ENCODE measurements at regions not wholly inside any gene's neighbourhood (a gene's known extent, or its start where the extent isn't known, plus 50 kb on each side); places are given as distances from the start of the nearest gene placed in this dataset.

DNA sequence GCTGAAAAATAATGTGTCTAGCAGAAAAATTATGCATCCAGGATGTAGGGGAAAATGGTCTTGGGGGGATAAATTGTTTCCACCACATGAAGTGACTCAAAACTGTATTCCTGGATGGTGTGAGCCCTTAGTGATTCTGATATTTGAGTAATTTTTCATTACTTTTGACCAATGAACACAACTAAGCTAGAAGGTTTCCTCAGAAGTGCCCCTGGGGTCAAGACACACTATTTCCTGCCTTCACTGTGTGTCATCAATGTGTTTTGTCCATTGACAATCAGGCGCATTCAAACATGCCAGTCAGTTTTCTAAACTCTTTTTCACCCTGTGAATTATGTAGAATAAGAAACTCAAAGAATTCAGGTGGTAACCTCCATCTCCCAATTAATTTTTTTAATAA, 130.5 kb upstream of the REG3G start:
- H3K27ac ChIP-seq, result no peak overlapping the region
- WGBS, 2 donors, result 73 to 84% methylated on average over 1 of the region's 1 CpG
- no peak for TF ChIP-seq CTCF (IDR thresholded peaks at IDR 0.05)
- no peaks in the 10 kb centered on the region for H3K9me3 ChIP-seq
- H3K27me3 ChIP-seq, result no peaks in the 10 kb centered on the region
- DNase-seq (no peak), ATAC-seq (no peak)
- no peak overlapping the region for H3K4me3 ChIP-seq
- intact Hi-C loops (cut with DNase I), result no loop called here
- H3K36me3 ChIP-seq, result no peaks in the 10 kb centered on the region
- no peaks in the 10 kb centered on the region for H3K4me1 ChIP-seq

- H3K9me3 ChIP-seq, result no peaks in the 10 kb centered on the region
- no peaks in the 10 kb centered on the region for H3K4me1 ChIP-seq
- no peak for TF ChIP-seq CTCF (IDR thresholded peaks at IDR 0.05)
- no peak overlapping the region for H3K27ac ChIP-seq
- intact Hi-C loops (cut with DNase I), result no loop called here
- H3K4me3 ChIP-seq, result no peak overlapping the region
- DNase-seq (no peak), ATAC-seq (no peak)
- no peaks in the 10 kb centered on the region for H3K36me3 ChIP-seq
- H3K27me3 ChIP-seq, result no peaks in the 10 kb centered on the region
- 59 to 60% methylated on average over 3 of the region's 3 CpGs for WGBS, 2 donors
Measured at GRCh38 chr2:78896536-78896935, 129.0 kb upstream of the REG3G start.

DNA sequence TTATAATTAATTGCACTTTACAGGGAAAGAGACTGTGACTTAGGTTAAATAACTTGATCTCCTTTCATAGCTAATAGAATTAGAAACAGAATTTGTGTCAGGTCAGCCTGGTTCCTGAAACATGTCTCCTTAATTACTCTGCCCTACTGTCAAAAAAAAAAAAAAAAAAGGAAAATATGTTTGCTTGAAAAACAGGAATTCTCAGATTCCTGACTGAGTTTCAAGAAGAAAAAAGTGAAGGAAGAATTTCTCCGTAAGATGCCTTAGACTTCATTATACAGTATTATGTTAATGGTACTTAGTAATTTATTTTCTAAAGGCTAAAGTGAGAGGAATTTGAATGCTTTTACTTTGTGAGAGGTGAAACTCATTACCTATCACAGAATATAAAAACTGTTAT, 118.4 kb upstream of the REG3G start:
- H3K9me3 ChIP-seq, result no peaks in the 10 kb centered on the region
- no peaks in the 10 kb centered on the region for H3K4me1 ChIP-seq
- ATAC-seq, result no peak
- no peak overlapping the region for H3K4me3 ChIP-seq
- H3K27me3 ChIP-seq, result no peaks in the 10 kb centered on the region
- no peak for TF ChIP-seq CTCF (IDR thresholded peaks at IDR 0.05)
- H3K27ac ChIP-seq, result no peak overlapping the region
- intact Hi-C loops (cut with DNase I), result no loop called here
- no peak for DNase-seq
- H3K36me3 ChIP-seq, result no peaks in the 10 kb centered on the region
- WGBS, 2 donors, result 92 to 94% methylated on average over 1 of the region's 1 CpG

GRCh38 chr2:78908973-78909372, 116.5 kb upstream of the REG3G start:
- Histone ChIP-seq H3K36me3 (no peaks in the 10 kb centered on the region), H3K9me3 (no peaks in the 10 kb centered on the region), H3K4me1 (no peaks in the 10 kb centered on the region), H3K27me3 (no peaks in the 10 kb centered on the region), H3K27ac (no peak overlapping the region), H3K4me3 (no peak overlapping the region)
- no peak for ATAC-seq
- 81 to 87% methylated on average over 4 of the region's 4 CpGs for WGBS, 2 donors
- TF ChIP-seq CTCF (IDR thresholded peaks at IDR 0.05), result no peak
- no peak for DNase-seq
- intact Hi-C loops (cut with DNase I), result no loop called here

DNA sequence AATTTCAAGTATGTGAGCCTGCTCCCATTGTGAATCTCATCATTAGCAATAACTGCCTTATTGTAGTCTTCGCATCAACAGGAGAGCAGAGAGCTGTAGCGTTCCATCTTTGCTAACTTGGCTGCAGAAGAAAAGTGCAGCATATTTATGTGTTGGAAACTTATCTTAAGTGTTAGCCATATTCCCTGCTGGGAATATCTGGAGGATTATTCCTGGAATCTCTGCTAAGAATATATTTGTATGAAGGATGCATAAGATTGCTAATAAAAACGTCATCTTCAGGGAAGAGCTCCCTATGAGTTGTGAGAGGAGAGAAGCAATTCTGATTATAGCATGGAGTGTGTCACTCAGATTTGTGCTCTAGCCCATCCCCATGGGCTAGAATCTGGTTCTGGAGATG, 115.1 kb upstream of the REG3G start:
- DNase-seq (no peak), ATAC-seq (no peak)
- H3K27me3 ChIP-seq, result no peaks in the 10 kb centered on the region
- no peaks in the 10 kb centered on the region for H3K9me3 ChIP-seq
- no peak overlapping the region for H3K4me3 ChIP-seq
- H3K4me1 ChIP-seq, result no peaks in the 10 kb centered on the region
- intact Hi-C loops (cut with DNase I), result no loop called here
- H3K27ac ChIP-seq, result no peak overlapping the region
- H3K36me3 ChIP-seq, result no peaks in the 10 kb centered on the region
- 66 to 69% methylated on average over 3 of the region's 3 CpGs for WGBS, 2 donors
- no peak for TF ChIP-seq CTCF (IDR thresholded peaks at IDR 0.05)
